GM12872 (cell line): ENCODE measurements at regions not wholly inside any gene's neighbourhood (a gene's known extent, or its start where the extent isn't known, plus 50 kb on each side); places are given as distances from the start of the nearest gene placed in this dataset.

ENCODE experiments used
- TF ChIP-seq, protein P1 (sequence below): IDR thresholded peaks from 3 replicates; pipeline ENCODE4 v1.5.1; 2011; ENCODE audit warnings: low read depth, mild to moderate bottlenecking, low read length, moderate library complexity; ENCODE audit not compliant: insufficient read depth

DNA sequence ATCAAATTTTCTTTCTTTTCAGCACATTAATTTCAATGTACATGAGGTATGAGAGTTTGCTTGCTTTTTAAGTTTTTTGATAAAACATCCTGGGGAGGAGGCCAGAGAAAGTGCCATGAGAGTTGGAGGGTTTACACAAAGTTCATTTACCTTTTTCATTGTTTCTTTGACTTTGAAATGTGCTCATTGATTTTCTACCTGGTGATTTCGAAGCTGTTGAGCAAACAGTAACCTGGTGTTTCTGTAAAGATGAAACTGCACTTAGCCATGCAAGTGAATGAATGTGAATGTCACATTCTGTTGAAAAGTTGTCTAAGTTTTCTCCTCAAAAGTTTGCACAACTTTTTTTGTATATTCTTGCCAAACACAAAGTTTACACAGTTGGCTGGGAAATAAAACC lies 797.0 kb downstream of the METTL4 start:
- TF ChIP-seq, protein P1, sequence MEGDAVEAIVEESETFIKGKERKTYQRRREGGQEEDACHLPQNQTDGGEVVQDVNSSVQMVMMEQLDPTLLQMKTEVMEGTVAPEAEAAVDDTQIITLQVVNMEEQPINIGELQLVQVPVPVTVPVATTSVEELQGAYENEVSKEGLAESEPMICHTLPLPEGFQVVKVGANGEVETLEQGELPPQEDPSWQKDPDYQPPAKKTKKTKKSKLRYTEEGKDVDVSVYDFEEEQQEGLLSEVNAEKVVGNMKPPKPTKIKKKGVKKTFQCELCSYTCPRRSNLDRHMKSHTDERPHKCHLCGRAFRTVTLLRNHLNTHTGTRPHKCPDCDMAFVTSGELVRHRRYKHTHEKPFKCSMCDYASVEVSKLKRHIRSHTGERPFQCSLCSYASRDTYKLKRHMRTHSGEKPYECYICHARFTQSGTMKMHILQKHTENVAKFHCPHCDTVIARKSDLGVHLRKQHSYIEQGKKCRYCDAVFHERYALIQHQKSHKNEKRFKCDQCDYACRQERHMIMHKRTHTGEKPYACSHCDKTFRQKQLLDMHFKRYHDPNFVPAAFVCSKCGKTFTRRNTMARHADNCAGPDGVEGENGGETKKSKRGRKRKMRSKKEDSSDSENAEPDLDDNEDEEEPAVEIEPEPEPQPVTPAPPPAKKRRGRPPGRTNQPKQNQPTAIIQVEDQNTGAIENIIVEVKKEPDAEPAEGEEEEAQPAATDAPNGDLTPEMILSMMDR, result no peak

DNA sequence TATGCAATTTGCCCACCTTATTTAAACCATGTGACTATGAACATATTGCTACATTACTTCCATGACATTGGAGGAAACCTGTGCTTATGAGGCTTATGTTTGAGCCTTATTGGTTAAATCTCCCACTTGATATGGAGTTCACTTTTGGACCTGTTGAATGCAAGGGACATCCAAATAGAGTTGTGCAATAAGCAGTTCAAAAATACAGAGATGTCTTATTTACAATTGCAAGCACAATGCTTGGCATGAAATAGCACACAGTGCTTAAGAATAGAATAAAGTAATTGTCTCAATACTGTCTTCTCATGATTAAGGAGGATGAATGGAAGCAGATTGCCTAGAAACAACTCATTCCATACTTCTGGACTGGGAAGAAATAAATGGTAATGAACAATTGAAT lies 793.5 kb downstream of the METTL4 start:
- TF ChIP-seq, protein P1, result no peak

DNA sequence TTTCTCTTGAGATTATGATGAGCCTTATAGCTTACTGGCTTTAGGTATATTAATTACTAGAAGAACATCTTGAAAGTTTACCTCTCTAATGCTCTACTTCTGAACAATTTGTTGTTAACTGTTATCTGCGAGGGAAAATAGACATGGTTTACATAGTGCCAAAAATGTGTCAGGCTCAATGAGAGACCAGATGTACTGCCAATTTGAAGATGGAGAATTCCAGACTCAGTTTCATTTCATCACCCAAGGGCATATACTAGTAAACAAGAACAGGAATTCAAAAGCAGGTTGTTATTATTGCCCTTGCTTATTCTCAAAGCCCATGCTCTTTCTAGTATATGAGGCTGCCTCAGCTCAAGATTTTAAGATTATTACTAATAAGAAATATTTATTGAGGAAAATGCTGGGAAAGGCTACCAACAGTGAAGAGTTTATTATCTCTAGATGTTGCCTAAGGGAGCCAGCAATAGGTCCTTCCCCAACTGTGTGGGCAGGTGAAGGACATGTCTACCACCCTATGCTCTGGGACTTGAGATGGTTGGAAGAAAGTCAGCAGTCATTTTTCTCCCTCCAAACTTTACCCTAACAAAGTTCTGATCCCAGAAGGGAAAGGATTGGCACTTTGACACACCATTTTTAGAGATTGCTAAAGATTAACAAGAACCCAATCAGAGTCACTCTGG lies 792.7 kb downstream of the METTL4 start:
- TF ChIP-seq, protein P1, result no peak

DNA sequence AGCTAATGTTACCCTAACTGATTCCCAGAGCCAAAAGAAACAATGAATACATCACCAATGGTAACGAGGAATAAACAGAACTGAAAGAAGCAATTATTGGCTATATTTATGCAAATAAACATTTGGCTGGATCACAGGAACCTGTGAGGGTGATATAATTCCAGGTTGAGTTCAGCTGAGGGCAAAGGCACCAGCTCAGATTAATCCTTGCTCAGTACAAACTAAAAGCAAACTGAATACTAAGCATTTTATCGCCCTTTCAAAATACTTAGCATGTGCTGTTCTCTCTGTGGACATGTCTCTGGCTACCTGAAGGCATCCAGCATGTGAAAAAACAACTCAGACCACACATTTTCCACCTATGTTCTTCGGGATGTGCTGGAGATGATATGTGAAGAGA lies 791.7 kb downstream of the METTL4 start:
- TF ChIP-seq, protein P1, result no peak

DNA sequence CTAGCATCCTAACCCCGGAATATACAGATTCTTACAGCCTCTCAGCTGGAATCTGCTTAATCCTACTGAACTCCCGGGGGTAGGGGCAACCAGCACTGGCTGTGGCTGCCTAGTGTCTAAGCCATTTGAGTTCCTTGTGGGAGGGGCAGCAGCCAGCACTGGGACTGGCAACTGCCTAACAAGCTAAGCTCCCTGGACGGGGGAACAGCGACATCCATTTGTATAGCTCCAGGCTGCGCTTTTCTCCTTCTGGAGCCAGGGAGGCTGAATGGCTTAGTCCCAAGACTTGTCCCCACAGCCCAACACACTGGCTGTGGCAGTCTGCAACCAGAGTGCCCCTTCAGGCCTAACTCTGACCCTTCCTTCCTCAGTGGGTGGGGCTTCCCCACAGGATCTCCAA lies 787.2 kb downstream of the METTL4 start:
- TF ChIP-seq, protein P1, result no peak

DNA sequence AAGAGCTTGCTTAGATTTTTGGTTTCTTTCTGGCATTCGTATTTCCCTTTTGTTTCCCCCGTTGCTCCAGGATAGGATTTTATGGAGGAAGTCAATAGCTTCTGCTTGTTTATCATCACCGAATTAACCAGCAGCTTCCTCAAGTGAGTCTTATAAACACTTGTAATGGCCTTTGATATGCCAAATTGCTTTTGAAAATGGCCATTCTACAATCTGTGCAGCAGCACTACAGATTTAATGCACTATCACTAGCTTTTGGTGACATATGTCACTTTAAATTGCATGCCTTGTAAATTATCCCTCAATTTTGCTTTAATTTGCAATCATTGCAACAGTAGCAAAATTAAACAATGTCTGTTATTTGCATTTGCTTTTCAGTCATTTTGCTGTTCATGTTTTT lies 774.7 kb downstream of the METTL4 start:
- TF ChIP-seq, protein P1, result no peak

DNA sequence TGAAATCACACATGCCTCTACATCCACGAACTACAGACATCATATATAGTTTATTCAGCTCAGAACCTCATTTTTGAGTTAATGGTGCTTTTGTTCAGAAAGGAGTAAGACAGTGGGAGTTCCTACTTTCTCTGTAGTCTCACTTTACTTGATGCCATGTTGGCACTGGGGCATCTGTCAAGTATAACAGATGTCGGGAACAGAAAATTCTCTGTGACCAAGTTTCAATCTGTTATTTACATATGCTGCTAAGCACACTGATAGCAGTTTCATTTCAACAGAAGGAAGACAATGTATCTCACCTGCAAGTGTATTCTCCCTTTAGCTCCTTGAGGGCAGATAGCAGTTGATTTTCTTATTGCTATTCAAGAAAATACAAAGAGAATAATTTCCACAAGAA lies 774.1 kb downstream of the METTL4 start:
- TF ChIP-seq, protein P1, result no peak

DNA sequence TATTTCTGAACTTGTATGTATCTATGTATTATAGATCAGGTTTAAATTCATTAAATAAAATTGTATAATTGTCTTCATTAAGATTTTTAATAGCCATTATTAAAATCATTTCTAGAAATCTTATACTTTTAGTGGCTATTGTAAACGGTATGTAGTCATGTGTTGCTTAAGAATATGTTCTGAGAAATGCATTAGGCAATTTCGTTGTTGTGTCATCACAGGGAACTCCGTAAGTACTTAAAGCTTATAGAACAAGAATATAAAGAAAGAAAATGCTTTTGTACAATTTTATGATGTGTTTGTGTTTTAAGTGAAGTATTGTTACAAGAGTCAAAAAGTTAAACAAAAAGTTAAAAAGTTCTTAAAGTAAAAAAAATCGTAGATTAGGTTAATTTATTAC lies 765.8 kb downstream of the METTL4 start:
- TF ChIP-seq, protein P1, result no peak
